Activated CD8-positive, alpha-beta T cell treated with anti-CD3 and anti-CD28 coated beads for 36 hours (primary cell): ENCODE measurements at regions not wholly inside any gene's neighbourhood (a gene's known extent, or its start where the extent isn't known, plus 50 kb on each side); places are given as distances from the start of the nearest gene placed in this dataset.

ENCODE experiments used
- ATAC-seq: fragments of 200-7000 bp; cut with Tn5 transposase; one replicate; pipeline ENCODE4 v1.10.0; 2021; ENCODE audit warnings: mild to moderate bottlenecking, moderate library complexity
- CTCF ChIA-PET: fragments of 350-600 bp; sonication (Branson Sonifier 250); formaldehyde crosslinking; loops from one replicate; lab custom pipeline; 2021; ENCODE audit warnings: antibody characterized with exemption; lab: Charles Lee
- POLR2A ChIA-PET: fragments of 350-600 bp; sonication (Branson Sonifier 250); formaldehyde crosslinking; loops from one replicate; lab custom pipeline; 2021; ENCODE audit warnings: antibody characterized with exemption; lab: Charles Lee
- DNase-seq: peaks from one replicate; pipeline ENCODE4 v3.0.0-alpha.2; 2020
- H3K27ac Mint-ChIP-seq: one replicate; pipeline ENCODE4 v1.8.0; 2021; ENCODE audit warnings: mild to moderate bottlenecking, mixed read lengths
- H3K27me3 Mint-ChIP-seq: one replicate; pipeline ENCODE4 v1.8.0; 2021; ENCODE audit warnings: mixed read lengths
- H3K36me3 Mint-ChIP-seq: one replicate; pipeline ENCODE4 v1.8.0; 2021; ENCODE audit warnings: low read depth, mixed read lengths
- H3K4me1 Mint-ChIP-seq: one replicate; pipeline ENCODE4 v1.8.0; 2021; ENCODE audit warnings: low read depth, mixed read lengths
- H3K4me3 Mint-ChIP-seq: one replicate; pipeline ENCODE4 v1.8.0; 2021; ENCODE audit warnings: mild to moderate bottlenecking, moderate library complexity, mixed read lengths
- H3K9me3 Mint-ChIP-seq: one replicate; pipeline ENCODE4 v1.8.0; 2021; ENCODE audit warnings: mixed read lengths
- CTCF ChIP-seq: fragments of 200-600 bp; IDR thresholded peaks from one replicate; pipeline ENCODE4 v1.8.0; 2022; ENCODE audit warnings: antibody characterized with exemption, mild to moderate bottlenecking
- intact Hi-C: fragments of 100-400 bp; cut with micrococcal nuclease; formaldehyde crosslinking; loops from one replicate; pipeline ENCODE4 v1.10.0; 2022

- intact Hi-C loops: no loop called here
- ChIA-PET POLR2A (no interaction called here), CTCF (no interaction called here)
- no peak overlapping the region for H3K4me3 Mint-ChIP-seq
- H3K4me1 Mint-ChIP-seq: no peaks in the 10 kb centered on the region
- H3K27me3 Mint-ChIP-seq: no peaks in the 10 kb centered on the region
- DNase-seq (no peak), ATAC-seq (no peak)
- H3K36me3 Mint-ChIP-seq: no peaks in the 10 kb centered on the region
- H3K27ac Mint-ChIP-seq: no peak overlapping the region
- TF ChIP-seq CTCF: no peak
- peaks cover 2% of the 10 kb centered on the region for H3K9me3 Mint-ChIP-seq
Measured at GRCh38 chr3:104907507-104907906, 459.2 kb upstream of the ALCAM start.

GRCh38 chr3:104908761-104909160 is 457.9 kb upstream of the ALCAM start:
- intact Hi-C loops: no loop called here
- no peaks in the 10 kb centered on the region for H3K27me3 Mint-ChIP-seq
- no peaks in the 10 kb centered on the region for H3K9me3 Mint-ChIP-seq
- ChIA-PET POLR2A (no interaction called here), CTCF (no interaction called here)
- no peak for ATAC-seq
- no peak for TF ChIP-seq CTCF
- H3K4me1 Mint-ChIP-seq: no peaks in the 10 kb centered on the region
- no peaks in the 10 kb centered on the region for H3K36me3 Mint-ChIP-seq
- no peak overlapping the region for H3K27ac Mint-ChIP-seq
- DNase-seq: no peak
- no peak overlapping the region for H3K4me3 Mint-ChIP-seq

DNA sequence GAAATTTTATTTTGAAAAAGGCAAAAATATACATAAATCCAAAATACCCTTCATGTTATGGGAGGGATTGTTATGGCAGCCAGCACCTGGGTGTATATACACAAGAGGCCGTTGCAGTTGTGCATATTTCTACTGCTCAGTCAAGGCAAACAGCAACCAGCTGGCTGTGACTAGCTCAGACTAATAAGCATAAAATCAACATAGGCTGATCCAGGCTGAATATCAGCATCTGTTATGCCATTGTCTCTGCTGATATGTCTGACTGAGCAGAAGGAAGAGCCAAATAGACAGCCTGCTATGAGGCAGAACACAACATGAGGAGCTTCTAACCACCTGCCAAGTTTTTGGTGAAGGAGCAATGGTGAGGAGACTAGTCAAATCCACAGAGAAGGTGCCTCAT is 457.5 kb upstream of the ALCAM start:
- no peak for DNase-seq
- intact Hi-C loops: no loop called here
- no peaks in the 10 kb centered on the region for H3K4me1 Mint-ChIP-seq
- H3K4me3 Mint-ChIP-seq: no peak overlapping the region
- no peak for ATAC-seq
- H3K27me3 Mint-ChIP-seq: no peaks in the 10 kb centered on the region
- POLR2A ChIA-PET: no interaction called here
- CTCF ChIA-PET: no interaction called here
- TF ChIP-seq CTCF: no peak
- H3K27ac Mint-ChIP-seq: no peak overlapping the region
- no peaks in the 10 kb centered on the region for H3K9me3 Mint-ChIP-seq
- H3K36me3 Mint-ChIP-seq: no peaks in the 10 kb centered on the region

GRCh38 chr3:104909721-104910120 is 457.0 kb upstream of the ALCAM start:
- Mint-ChIP-seq H3K27ac (no peak overlapping the region), H3K4me1 (no peaks in the 10 kb centered on the region), H3K9me3 (no peaks in the 10 kb centered on the region), H3K4me3 (no peak overlapping the region), H3K36me3 (no peaks in the 10 kb centered on the region), H3K27me3 (no peaks in the 10 kb centered on the region)
- ChIA-PET POLR2A (no interaction called here), CTCF (no interaction called here)
- DNase-seq: no peak
- no peak for TF ChIP-seq CTCF
- ATAC-seq: no peak
- intact Hi-C loops: no loop called here

DNA sequence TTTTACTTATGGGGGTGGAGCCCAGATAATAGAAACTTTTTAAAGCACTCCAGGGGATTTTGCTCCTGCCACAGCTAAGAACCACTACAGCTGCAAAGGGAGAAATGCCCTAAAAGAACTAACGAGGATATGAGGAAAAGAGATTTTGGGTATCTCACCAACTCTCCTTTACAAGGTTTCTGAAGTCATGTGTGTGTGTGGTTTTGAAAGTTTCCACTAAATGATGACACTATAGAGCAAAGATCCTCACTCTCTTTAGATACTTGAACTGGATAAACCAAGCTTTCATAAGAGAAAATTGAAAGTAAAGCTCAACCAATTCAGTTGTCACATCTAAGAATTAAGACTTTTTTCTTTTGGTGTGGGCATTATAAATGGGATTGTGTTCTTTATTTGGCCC is 455.3 kb upstream of the ALCAM start:
- ChIA-PET POLR2A (no interaction called here), CTCF (interaction anchor here (1.6 kb wide), 1 partner anchor 11 kb away, joined by 5 read pairs; no protein-coding TSS in a partner anchor)
- ATAC-seq: no peak
- H3K27me3 Mint-ChIP-seq: no peaks in the 10 kb centered on the region
- no peak for TF ChIP-seq CTCF
- H3K36me3 Mint-ChIP-seq: no peaks in the 10 kb centered on the region
- no peak overlapping the region for H3K4me3 Mint-ChIP-seq
- no peaks in the 10 kb centered on the region for H3K4me1 Mint-ChIP-seq
- H3K9me3 Mint-ChIP-seq: no peaks in the 10 kb centered on the region
- H3K27ac Mint-ChIP-seq: no peak overlapping the region
- intact Hi-C loops: no loop called here
- DNase-seq: no peak
